ENCODE measurements at regions not wholly inside any gene's neighbourhood (a gene's known extent, or its start where the extent isn't known, plus 50 kb on each side); places are given as distances from the start of the nearest gene placed in this dataset.
"Not testable (repeated sequence)": the region's sequence is repeated elsewhere in the genome, so short reads cannot be mapped to it uniquely, and the experiment has no call there.

DNA sequence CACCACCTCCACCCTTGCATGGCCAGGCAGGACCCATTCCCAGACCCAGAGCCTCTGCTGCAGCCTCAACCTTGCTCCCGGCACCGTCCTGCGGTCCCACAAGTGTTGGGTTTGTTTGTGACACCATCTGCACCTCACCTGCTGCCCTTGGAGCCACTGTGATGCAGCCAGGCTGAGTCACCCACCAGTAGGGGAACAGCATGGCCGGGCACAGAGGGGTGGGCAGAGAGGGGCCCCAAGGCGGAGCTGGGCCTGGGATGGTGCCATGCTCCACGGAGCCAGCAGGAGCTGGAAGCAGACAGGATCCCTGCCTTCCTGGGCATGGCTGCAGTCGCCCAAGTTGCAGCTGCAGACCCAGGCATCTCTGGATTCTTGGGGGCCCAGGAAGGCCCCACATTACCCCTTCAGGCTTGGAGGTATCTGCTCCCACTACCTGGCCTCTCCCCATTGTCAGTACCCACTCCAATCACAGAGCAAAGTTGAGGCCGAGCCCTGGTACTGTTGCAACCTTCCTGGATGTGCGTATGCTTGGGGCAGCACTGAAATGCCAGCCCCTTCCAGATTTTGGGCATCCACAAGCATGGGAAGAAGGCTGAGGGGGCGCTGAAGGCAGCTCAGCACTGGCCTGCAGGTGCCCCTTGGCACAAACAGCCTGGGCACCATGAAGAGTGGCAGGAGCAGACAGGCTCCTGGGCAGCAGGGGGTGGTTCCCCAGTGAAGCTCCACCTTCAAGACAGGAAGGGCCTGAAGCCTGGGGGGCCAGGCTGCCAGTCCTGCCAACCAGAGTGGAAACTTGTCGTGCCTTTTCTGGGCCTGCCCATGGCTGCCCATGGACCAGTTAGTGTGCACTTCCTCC, 172.8 kb downstream of the MATN1 start:
- DNase-seq, result no peak

DNA sequence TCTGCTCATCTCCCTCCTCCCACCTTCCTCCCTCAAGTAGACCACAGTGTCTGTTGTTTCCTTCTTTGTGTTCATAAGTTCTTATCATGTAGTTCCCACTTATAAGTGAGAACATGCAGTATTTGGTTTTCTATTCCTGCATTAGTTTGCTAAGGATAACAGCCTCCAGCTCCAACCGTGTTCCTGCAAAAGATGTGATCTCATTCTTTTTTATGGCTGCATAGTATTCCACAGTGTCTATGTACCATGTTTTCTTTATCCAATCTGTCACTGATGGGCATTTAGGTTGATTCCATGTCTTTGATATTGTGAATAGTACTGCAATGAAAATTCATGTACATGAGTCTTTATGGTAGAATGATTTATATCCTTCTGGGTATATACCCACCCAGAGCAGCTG, 173.5 kb downstream of the MATN1 start:
- not testable (repeated sequence) for DNase-seq

GRCh38 chr1:30548294-30548693, 175.1 kb downstream of the MATN1 start:
- no peak for DNase-seq

DNA sequence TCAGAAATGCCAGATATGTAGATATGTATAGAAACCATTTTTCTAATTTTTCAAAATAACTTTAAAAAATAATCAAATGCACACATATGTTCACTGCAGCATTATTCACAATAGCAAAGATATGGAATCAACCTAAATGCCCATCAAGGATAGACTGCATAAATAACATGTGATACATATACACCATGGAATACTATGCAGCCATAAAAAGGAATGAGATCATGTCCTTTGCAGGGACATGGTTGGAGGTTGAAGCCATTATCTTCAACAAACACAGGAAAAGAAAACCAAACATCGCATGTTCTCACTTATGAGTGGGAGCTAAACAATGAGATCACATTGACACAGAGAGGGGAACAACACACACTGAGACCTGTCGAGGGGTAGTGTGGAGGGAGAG, 176.1 kb downstream of the MATN1 start:
- not testable (repeated sequence) for DNase-seq

DNA sequence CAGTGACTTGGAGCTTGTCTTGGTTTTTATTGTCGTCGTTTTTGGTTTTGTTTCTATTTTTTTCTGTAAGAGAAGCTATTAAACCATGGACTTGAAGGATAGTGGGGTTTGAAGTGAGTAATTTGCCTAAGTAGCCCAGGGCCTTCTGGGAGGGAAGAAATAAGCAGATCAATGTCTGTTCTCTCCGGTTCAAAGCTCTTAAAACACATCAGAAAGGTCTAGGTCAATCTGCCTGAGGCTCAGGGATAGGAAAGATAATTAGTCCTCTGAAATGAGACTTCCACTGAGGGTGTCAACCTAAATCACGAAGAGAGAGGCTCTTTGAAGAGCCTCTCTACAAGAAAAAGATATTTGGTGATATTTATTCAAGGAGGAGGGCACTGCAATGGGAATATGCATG, 178.0 kb downstream of the MATN1 start:
- no peak for DNase-seq

- DNase-seq, result no peak
Observed at GRCh38 chr1:30541721-30542485, 181.5 kb downstream of the MATN1 start.

DNA sequence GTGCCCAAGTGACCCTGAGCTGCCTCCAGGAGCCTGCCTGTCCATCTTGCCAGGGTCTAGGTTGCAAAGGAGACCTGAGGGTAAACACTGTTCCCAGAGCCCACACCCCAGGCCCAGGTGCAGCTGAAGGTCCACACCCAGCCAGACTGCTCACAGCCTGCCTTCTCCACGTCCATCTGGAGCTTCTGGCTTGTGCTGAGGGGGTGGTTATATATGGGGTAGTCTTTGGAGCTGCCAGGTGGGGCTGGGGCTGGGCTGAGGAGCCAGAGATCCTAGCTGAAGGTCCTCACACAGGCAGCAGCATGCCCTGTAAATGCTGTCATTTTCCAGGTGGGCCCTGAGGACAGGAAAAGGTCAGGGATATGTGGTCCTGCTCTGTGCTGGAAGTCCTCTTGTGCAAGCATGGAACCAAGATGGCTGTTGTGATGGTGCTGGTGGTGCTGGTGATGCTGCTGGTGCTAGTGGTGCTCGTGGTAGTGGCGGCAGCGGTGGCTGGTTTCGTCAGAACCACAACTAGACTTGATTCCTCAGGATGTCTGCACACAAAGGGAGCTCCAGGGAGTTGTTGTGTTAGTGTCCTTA, 182.7 kb downstream of the MATN1 start:
- DNase-seq, result no peak

DNA sequence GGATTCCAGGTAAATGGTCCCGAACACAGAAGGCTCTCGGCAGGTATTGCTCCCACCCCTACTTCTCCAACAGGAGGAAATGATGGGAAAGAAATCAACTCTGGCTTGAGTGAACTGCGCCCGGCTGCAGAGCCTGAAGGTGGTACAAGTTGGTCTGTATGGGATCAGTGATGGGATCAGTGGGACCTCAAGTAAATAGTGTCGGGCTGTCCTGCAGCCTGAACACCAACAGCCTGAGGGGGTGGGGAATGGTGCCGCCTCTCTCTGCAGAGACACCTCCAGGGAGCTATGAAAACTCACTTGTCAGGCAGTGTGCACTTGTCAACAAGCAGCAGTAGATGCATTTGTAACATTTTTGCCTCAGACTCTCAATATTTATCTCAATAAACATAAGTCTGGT, 183.5 kb downstream of the MATN1 start:
- no peak for DNase-seq

DNA sequence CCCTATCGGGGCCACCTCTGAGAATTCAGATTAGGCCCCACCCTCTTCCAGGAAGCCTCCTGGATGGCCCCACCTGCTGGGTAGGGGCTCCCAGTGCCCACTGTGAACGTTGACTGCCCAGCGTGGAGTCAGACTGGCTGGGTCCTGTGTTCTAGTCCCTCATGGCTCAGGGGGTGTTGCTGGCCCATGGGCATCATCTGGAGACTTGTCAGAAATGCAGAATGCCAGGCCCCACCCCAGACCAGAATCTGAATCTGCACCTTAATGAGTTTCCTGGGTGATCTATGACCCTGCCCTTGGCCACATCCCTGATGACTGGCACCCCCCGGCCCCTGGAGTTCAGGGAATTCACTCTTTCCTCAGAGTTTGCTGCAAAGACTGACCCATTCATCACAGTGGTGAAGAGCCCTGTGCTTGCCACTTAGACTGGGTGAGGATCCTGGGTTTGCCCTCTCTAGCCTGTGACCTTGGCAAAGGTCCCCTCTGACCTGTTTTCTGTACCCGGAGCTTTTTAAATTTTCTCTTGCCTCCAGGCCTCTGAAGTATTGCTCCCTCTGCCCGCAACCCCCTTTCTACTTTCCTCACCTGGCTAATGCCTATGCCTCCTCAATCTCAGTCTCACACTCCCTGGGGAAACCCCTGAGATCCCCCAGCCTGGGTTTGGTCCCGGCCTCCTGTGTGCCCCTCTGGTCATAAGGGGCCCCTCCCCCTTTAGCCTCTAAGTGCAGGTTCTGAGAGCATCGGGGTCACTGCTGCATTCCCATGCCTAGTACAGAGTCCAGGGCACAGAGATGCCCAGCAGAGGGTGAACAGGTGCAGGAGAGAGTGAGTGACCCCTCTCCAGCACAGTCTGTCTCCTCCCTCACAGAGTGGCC, 184.2 kb downstream of the MATN1 start:
- DNase-seq, result no peak

DNA sequence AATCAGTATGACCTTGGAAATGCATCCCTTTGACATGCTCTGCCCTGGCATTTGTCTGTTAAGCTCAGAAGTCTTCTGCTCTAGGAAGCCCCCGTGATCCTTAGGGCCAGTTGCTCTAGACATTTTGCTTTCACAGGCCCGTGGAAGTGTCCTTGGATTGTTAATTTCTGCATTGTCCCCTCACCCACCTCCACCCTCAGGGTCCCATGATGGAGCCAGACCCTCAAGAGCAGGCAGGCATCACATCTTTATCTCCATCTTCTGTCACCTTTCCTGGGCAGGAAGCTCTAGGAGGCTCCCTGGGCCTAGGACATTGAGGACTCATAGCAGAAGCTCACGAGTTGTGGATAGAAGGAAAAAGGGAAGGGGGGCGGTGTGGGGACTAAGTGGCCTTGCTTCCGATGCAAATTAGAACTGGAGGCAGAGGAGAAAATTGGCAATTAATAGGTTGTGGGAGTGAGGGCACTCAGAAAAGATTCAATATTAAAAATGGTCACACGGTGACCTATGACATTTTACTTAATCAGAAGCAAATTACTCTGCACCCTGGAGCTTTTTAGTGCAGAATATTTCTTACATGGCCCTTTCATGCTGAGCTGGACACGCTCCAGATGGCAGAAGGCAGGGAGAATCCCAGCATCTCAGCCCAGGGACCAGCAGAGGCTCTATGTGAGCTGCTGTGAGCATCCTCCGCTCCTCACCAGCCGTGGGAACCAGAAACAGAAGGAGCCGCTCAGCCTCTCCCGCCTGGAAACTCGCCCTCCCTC, 185.0 kb downstream of the MATN1 start:
- DNase-seq, result no peak

DNA sequence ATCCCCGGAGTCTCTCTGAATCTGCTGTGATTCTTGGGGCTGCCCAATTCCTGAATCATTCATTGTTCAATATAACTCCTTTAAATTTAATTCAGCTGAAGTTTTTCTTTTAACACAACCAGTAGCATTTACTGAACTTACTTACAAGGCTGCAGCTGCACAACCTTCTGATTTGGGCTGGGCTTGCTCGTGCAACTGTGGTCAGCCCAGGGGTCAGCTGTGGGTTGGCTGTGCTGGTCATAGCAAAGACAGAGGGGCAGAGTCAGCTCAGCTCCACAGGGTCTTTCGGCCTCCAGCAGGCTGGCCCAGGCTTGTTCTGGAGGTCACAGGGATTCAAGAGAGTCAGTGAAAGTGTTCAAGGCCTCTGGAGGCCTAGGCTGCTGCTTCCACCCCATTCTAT, 186.1 kb downstream of the MATN1 start:
- DNase-seq, result no peak

- DNase-seq, result no peak
Observed at GRCh38 chr1:30536530-30536929, 186.9 kb downstream of the MATN1 start.

DNA sequence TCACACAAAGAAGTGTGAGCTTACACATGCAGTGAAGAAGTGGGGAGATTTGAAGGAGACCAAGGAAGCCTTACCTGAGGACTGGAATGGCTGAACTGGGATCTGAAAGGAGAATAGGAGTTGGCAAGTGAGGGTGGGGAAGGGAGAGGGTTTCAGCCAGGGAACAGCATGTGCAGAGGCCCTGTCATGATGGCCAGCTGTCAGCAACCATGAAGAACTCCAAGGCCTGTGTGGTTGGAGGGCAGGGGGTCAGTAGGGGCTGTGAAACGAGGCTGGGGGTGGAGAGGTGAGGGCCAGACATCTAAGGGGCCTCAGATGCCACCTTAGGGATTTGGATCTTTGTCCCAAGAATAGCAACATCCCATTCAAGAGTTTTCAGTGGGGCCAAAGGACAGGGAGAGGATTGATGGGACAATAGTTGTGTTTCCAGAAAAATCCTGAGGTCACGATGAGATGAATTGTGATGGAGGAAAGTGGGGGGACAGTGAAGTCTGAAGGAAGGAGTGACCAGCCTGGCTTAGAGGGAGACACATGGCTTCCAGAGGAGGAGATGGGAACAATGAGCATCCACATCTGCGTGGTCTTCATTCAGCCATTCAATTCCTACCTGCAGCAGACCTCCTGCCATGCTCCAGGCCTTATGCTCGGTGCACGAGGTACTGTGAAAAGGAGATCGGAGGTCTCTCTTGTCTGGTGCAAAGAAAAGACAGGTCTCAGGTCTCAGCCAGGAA, 187.6 kb downstream of the MATN1 start:
- no peak for DNase-seq

DNA sequence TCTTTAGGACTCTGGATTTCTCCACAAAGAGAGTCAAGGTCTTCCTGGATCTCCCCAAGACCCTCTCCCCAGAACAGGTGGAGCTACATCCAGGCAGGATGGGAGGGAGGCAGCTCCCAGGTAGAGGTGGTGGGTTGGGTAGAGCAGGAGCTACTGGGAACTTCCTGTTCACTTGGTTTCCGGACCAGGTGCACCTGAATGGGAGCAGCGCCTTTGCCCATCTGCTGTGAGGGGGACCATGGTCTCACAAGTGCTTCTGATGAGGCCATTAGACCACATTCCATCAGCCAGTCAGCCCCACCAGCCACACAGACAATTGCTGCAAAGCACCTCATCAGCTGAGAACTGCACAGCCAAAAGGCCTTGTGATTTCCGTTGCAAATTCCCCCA, 188.8 kb downstream of the MATN1 start:
- no peak for DNase-seq

GRCh38 chr1:30533796-30534550, 189.4 kb downstream of the MATN1 start:
- no peak for DNase-seq

DNA sequence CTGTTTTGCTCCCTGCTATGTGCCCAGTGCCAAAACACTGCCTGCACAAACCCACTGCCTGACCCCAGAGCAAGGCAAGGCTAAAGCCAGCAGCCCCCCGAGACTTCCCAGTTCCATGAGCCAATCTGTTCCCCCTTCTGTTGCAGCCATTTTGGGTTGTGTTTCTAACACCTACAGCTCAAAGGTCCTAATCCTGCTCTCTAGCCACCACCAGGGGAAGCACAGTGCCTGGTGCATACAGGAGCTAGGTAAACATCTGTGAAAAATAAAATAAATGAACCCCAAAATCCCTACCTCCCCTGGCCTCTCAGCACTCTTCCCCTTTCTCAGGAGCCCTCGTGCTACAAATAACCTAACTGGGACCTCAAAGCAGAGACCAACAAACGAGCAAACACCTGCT, 190.2 kb downstream of the MATN1 start:
- DNase-seq, result no peak

- DNase-seq, result no peak
Observed at GRCh38 chr1:30532621-30533020, 190.8 kb downstream of the MATN1 start.

- no peak for DNase-seq
Observed at GRCh38 chr1:30527511-30528140, 195.8 kb downstream of the MATN1 start.

DNA sequence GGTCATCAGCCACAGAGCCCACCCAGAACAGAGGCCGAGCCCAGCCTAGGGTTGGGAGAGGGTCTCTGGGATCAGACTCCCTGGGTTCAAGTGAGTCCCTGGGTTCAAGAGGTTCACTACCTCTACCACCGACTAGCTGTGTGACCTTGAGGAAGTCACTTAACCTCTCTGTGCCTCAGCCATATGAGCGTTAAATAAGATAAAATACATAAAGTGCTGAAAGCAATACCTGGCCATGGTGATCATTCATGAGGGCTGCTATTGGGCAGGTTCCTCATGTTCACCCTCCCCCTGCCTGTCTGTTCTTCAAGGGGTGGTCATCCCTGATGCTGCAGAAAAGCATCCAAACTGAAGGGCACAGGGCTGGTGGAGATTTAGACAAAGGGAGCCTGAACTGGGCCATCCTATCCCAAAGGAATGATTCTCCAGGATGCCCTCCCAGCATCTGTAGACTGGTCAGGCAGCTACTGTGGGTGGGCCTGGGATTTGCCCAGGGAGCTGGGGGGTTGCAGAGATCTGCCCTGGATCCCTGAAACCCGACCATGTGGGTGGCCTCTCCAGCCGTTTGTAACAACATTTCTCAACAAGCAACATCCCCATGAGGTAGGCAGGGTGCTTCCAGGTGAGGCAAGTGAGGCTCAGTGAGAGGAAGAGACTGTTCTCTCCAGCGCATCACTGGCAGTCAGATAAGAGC, 196.6 kb downstream of the MATN1 start:
- no peak for DNase-seq
